GM18505 (cell line): ENCODE measurements at regions not wholly inside any gene's neighbourhood (a gene's known extent, or its start where the extent isn't known, plus 50 kb on each side); places are given as distances from the start of the nearest gene placed in this dataset.
"Not testable (repeated sequence)": the region's sequence is repeated elsewhere in the genome, so short reads cannot be mapped to it uniquely, and the experiment has no call there.

ENCODE experiments used
- ATAC-seq: cut with Tn5 transposase; IDR thresholded peaks from one replicate; pipeline ENCODE4 v1.9.1; 2021; ENCODE audit not compliant: unreplicated experiment
- POLR2A ChIP-seq: IDR thresholded peaks from 4 replicates; pipeline ENCODE4 v1.6.1; 2011; ENCODE audit warnings: borderline replicate concordance; ENCODE audit not compliant: insufficient read depth, insufficient read length; ENCODE audit errors: extremely low read depth

DNA sequence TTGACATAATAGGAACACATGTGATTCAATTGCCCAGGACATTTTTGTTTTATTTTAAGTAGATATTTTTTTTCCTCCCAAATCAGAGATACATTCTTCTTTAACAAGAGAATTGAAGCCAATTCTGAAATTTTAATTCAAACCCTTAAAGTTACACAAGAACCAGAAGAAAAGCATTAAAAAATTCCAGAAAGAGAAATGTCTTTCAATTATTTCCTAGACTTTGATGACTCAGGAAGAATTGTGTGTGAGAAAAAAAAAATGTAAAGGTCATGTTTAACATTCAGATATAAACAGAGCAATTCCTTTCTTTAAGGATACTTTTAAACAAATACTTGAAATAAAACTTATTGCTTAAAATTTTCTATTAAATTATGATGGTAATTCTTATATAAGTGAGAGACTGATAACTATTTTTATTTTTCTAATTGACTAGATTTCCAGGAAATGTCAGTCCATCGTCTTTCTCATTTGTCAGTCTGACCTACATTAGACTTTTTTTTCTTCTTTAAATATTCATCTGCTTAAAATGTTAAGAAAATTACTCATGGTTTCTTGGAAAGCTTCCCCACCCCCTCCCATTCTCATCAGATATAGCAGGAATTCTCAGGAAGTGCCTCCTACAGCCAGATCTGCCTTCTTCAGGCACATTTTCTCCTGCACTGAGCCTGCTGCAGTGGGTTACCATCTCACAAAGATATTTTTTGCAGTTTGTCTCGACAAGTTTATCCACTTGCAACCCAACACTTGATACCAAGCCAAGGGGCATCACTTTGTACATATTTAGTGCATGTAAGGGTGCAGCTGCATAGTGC is 261.8 kb upstream of the CBLB start:
- TF ChIP-seq POLR2A = no peak
- ATAC-seq = no peak

DNA sequence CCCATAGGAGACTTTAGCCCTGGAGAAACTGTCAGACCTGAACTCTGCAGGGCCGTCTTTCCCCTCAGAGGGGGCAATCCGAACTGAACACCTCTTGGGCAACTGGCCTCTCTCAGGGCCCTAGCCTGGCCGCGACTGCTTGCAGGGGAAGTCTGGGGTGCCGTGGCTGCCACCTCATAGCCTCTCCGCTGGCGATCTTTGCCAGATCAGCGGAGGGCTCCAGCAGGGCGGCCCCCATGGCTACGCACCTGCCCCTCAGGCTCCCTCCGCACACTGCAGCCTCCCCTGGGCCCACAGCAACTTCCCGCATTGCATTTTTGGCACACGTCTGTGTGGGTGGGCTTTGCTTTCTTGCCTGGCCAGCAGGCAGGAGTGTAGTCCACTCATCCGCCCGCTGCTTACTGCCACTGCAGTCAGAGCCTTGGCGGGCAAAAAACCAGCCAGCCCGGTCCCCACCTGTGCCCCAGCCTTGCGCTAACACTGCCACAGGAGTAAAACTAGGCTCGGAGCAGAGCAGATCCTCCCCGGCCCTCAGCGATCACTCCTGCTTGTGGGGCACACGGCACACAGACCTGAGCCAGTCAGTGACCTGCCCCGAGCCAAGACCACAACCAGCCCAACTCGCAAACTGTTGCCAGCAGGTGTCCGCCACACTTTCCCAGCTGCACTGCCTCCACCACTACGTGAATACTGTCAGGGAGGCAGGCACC is 266.8 kb upstream of the CBLB start:
- no peak for TF ChIP-seq POLR2A
- no peak for ATAC-seq

- no peak for TF ChIP-seq POLR2A
- ATAC-seq = no peak
Measured at GRCh38 chr3:106139826-106140225, 271.0 kb upstream of the CBLB start.

DNA sequence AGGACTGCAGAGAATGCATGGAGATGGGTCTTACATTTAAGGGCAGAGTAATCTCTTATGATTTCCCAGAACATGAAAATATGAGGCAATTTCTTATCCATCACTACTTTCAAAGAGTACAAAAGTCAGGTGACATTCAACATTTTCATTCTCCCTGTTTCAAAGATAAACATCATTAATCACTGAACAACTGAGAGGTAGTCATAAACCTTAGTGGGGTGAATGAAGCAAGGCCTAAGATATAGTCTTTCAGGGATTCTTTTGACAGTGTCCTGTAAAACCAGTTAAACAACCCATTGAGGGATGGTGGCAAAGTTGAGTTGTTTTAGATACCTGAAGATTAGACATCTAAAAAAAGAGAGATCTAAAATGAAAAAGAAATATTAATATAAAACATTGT is 271.6 kb upstream of the CBLB start:
- no peak for ATAC-seq
- TF ChIP-seq POLR2A = no peak

DNA sequence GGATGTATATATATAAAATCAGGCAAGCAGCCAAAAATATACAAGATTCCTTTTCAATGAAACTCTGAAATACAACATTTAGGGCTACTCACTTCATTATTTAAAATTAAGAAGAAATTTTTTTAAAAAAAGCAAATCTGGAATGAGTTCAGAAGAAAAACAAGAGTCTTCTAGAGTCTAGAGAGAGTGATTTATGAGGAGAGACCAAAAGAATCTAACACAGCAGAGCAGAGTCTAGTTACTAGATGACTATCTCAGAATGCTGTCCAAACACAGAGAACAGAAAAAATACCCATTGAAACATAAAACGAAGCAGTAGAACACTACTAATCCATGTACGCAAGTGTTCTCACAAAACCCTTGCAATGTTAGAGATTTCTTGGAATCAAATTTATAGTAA is 275.2 kb upstream of the CBLB start:
- TF ChIP-seq POLR2A = no peak
- no peak for ATAC-seq

- ATAC-seq = not testable (repeated sequence)
Measured at GRCh38 chr3:106148440-106149082, 279.7 kb upstream of the CBLB start.

DNA sequence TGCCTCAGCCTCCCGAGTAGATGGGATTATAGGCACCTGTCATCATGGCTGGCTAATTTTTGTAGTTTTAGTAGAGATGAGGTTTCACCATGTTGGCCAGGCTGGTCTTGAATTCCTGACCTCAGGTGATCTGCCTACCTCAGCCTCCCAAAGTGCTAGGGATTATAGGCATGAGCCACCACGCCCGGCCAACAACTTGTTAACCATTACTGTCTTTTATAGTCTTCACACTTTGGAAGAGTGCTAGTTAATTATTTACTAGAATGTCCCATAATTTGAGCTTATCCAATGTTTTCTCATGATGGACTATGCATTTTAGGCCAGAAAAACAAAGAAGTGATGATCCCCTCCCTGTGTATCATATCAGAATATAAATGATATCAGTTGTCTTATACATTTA is 288.6 kb upstream of the CBLB start:
- TF ChIP-seq POLR2A = no peak
- ATAC-seq = no peak

DNA sequence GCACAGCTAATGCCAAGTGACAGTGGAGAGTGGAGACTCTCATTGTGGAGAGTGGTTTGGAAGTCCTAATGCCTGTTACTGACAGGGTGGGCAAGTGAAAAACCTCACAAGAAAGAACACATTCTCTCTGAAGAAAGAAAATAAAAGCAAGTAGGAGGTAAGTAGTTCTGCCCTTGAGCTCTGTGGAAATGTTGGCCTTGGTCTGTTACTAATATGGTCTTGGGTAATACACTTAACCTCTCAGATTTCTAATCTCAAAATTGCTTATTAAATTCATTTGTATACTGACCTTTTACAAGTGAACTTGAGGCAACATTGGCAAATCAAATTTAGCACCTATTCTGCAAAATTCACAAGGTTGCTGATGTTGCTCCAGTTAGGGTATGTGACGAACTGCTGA is 291.6 kb upstream of the CBLB start:
- TF ChIP-seq POLR2A = no peak
- ATAC-seq = no peak

DNA sequence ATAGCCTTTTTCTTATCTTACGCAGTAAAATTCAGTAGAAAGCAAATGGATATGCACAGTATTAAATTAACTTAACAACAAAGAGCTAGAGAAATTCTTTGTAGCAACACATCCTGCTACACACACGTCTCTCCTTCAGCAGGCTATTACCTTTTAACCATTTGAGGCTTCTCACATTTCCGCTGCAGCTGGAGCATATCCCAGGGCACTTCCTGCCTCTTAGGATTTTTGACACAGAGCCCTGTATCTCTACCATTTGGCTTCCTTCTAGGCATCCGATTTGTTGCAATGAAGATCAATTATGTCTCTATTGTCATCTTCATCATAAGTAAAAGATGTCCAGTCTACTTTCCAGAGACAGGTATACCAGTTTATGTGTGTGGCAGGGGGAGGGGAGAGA is 292.4 kb upstream of the CBLB start:
- TF ChIP-seq POLR2A = no peak
- no peak for ATAC-seq

DNA sequence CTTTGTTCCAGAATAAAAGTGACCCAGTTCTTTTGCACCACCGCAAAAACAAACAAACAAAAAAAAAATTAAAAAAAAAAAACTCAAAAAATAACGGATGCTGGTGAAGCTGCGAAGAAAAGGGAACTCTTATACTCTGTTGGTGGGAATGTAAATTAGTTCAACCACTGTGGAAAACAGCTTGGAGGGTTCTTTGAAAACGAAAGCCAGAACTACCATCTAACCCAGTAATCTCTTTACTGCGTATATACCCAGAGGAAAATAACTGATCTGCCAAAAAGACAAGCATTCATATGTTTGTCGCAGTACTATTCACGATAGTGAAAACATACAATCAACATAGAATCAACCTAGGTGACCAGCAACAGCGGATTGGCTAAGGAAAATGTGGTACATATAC is 298.9 kb upstream of the CBLB start:
- TF ChIP-seq POLR2A = no peak
- no peak for ATAC-seq

DNA sequence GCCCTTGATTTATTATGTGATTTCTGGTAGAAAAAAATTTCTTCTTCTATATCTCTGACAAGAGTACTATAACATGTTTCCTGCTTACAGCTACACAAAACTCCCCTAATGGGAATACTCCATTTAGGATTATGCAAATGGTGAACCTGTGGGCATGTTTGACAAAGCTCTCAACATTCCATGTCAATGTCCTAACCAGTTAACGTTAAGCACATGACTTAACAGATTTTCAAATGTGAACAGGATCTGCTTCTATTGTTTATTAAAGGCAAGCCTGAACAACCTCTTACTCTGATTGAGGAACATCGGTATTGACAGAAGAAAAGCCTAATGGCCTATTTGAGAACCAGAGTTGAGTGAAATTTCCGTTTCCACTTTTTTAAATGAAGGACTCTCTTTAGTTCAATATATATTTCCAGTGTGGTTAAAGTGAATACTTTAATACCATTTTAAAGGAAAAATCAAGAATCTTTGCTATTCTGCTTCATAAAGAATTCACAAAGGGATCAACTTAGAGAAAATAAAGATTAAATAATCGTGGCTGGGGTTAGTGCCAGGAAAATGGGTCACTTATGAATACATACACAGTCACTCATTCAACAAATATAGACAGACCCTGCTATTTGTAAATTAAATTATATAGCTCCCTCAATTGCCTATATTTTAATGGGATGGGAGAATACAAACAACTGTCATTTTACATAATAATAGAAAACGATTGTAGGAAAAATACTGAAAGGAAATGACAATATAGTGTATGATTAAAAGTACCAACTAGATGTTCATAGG is 300.3 kb upstream of the CBLB start:
- TF ChIP-seq POLR2A = no peak
- ATAC-seq = no peak

GRCh38 chr3:106170636-106171035 is 301.8 kb upstream of the CBLB start:
- no peak for ATAC-seq
- TF ChIP-seq POLR2A = no peak

DNA sequence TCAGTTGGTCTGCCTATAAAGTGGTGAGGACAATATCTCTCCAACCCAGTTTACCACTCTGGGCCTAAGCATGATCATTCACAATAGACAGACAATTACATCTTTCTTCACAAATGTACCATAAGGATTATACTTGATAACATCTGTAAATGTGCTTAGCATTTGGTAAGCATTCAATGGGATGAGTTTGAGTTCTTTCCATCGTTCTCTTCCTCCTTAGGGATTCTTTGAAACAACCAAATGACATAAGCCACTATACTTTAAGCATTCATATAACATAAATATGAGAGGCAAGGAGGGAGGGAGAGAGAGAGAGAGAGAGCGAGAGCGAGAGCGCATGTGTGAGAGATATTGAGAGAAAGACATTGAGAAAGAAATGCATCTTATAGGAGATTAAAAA is 303.3 kb upstream of the CBLB start:
- no peak for ATAC-seq
- TF ChIP-seq POLR2A = no peak
